ENCODE measurements at regions not wholly inside any gene's neighbourhood (a gene's known extent, or its start where the extent isn't known, plus 50 kb on each side); places are given as distances from the start of the nearest gene placed in this dataset.

DNA sequence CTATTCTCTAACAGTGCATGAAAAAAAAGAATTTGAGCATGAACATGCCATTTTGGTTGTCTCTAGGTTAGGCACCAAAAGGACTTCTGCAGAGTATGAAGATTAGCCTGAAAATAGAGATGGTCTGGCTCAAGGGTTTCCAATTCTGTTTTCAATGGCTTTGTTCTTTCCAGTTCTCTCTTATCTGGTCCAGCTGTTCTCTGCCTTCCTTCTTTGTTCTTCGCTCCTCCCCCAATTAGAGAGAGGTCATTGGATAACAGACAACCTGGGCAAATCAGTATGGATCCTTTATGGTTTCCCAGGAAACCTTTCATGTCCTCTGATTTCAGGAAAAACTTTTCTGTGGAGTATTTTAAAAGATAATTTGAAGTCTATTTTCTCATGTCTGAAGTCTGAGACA, 623.4 kb downstream of the PCDH17 start:
- TF ChIP-seq, protein P1, sequence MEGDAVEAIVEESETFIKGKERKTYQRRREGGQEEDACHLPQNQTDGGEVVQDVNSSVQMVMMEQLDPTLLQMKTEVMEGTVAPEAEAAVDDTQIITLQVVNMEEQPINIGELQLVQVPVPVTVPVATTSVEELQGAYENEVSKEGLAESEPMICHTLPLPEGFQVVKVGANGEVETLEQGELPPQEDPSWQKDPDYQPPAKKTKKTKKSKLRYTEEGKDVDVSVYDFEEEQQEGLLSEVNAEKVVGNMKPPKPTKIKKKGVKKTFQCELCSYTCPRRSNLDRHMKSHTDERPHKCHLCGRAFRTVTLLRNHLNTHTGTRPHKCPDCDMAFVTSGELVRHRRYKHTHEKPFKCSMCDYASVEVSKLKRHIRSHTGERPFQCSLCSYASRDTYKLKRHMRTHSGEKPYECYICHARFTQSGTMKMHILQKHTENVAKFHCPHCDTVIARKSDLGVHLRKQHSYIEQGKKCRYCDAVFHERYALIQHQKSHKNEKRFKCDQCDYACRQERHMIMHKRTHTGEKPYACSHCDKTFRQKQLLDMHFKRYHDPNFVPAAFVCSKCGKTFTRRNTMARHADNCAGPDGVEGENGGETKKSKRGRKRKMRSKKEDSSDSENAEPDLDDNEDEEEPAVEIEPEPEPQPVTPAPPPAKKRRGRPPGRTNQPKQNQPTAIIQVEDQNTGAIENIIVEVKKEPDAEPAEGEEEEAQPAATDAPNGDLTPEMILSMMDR (IDR thresholded peaks at IDR 0.05): no peak
- TF ChIP-seq POLR2A (IDR thresholded peaks at IDR 0.05): no peak
